Neural crest cell (in vitro differentiated cells): ENCODE measurements at regions not wholly inside any gene's neighbourhood (a gene's known extent, or its start where the extent isn't known, plus 50 kb on each side); places are given as distances from the start of the nearest gene placed in this dataset.

Experiments
- DNase-seq: peaks from one replicate; pipeline ENCODE4 v3.0.0; 2021; ENCODE audit warnings: low read depth, mixed read lengths, low spot score
- H3K27ac Mint-ChIP-seq: one replicate; pipeline ENCODE4 v1.8.0; 2021; ENCODE audit warnings: mild to moderate bottlenecking, mixed read lengths; ENCODE audit not compliant: unreplicated experiment
- H3K27me3 Mint-ChIP-seq: 2 replicates; pipeline ENCODE4 v1.8.0; 2021; ENCODE audit warnings: low read depth, mild to moderate bottlenecking, mixed read lengths
- H3K36me3 Mint-ChIP-seq: 2 replicates; pipeline ENCODE4 v1.8.0; 2021; ENCODE audit warnings: low read depth, mild to moderate bottlenecking, mixed read lengths
- H3K4me1 Mint-ChIP-seq: 2 replicates; pipeline ENCODE4 v1.8.0; 2021; ENCODE audit warnings: mixed read lengths
- H3K4me3 Mint-ChIP-seq: one replicate; pipeline ENCODE4 v1.8.0; 2021; ENCODE audit warnings: mild to moderate bottlenecking, mixed read lengths
- H3K9me3 Mint-ChIP-seq: 2 replicates; pipeline ENCODE4 v1.8.0; 2021; ENCODE audit warnings: mixed read lengths
- TF ChIP-seq, protein P1 (sequence below): fragments of 200-600 bp; sonication (generic); conservative IDR thresholded peaks from 2 replicates; pipeline ENCODE4 v1.5.0; 2021; ENCODE audit warnings: antibody characterized with exemption, mild to moderate bottlenecking

DNA sequence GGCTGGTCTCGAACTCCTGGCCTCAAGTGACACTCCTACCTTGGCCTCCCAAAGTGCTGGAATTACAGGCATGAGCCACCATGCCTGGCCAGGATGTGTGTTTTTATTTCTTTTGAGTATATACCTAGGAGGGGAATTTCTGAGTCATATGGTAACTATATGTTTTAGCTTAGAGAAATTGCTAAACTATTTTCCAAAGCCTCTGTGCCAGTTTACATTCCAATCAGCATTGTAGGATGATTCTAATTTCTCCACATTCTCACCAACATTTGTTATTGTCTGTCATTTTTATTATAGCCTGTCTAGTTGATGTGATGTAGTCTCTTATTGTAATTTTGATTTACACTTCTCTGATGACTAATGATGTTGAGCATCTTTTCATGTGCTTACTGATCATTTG is 1576.0 kb downstream of the RPA4 start:
- no peak overlapping the region for H3K27ac Mint-ChIP-seq
- no peaks in the 10 kb centered on the region for H3K4me1 Mint-ChIP-seq
- peaks cover 2% of the 10 kb centered on the region for H3K9me3 Mint-ChIP-seq
- H3K36me3 Mint-ChIP-seq, result peaks cover 3% of the 10 kb centered on the region
- no peak overlapping the region for H3K4me3 Mint-ChIP-seq
- H3K27me3 Mint-ChIP-seq, result no peaks in the 10 kb centered on the region
- TF ChIP-seq, protein P1, sequence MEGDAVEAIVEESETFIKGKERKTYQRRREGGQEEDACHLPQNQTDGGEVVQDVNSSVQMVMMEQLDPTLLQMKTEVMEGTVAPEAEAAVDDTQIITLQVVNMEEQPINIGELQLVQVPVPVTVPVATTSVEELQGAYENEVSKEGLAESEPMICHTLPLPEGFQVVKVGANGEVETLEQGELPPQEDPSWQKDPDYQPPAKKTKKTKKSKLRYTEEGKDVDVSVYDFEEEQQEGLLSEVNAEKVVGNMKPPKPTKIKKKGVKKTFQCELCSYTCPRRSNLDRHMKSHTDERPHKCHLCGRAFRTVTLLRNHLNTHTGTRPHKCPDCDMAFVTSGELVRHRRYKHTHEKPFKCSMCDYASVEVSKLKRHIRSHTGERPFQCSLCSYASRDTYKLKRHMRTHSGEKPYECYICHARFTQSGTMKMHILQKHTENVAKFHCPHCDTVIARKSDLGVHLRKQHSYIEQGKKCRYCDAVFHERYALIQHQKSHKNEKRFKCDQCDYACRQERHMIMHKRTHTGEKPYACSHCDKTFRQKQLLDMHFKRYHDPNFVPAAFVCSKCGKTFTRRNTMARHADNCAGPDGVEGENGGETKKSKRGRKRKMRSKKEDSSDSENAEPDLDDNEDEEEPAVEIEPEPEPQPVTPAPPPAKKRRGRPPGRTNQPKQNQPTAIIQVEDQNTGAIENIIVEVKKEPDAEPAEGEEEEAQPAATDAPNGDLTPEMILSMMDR, result no peak
- DNase-seq, result no peak

- no peak overlapping the region for H3K4me3 Mint-ChIP-seq
- no peak overlapping the region for H3K27ac Mint-ChIP-seq
- DNase-seq, result no peak
- no peaks in the 10 kb centered on the region for H3K27me3 Mint-ChIP-seq
- H3K9me3 Mint-ChIP-seq, result no peaks in the 10 kb centered on the region
- H3K4me1 Mint-ChIP-seq, result no peaks in the 10 kb centered on the region
- TF ChIP-seq, protein P1, result no peak
- no peaks in the 10 kb centered on the region for H3K36me3 Mint-ChIP-seq
These were observed 1596.9 kb downstream of the RPA4 start for GRCh38 chrX:98480606-98481005.

DNA sequence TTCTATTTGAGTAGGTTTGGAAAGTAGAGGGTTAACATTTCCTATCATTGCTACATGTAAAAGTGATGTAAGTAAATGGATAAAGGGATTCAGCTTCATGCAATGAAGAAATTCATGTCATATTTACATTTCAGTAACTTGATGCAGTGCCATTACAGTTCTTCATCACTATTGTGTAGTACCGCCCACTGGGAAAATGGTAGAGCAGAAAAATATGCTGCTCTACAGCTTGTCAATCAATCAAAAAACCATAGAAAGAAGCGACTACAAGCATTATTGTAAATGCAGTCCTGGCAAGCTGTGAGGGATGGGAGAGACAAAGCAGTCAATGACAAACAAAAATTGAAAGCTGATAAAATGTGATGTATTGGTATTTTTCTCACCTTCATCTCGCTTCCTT is 1597.9 kb downstream of the RPA4 start:
- TF ChIP-seq, protein P1, result no peak
- Mint-ChIP-seq H3K36me3 (no peaks in the 10 kb centered on the region), H3K27ac (no peak overlapping the region), H3K27me3 (no peaks in the 10 kb centered on the region), H3K9me3 (no peaks in the 10 kb centered on the region), H3K4me3 (no peak overlapping the region), H3K4me1 (no peaks in the 10 kb centered on the region)
- no peak for DNase-seq

- peaks cover 4% of the 10 kb centered on the region for H3K9me3 Mint-ChIP-seq
- no peaks in the 10 kb centered on the region for H3K27me3 Mint-ChIP-seq
- no peak for DNase-seq
- no peaks in the 10 kb centered on the region for H3K36me3 Mint-ChIP-seq
- no peaks in the 10 kb centered on the region for H3K4me1 Mint-ChIP-seq
- TF ChIP-seq, protein P1, result no peak
- no peak overlapping the region for H3K4me3 Mint-ChIP-seq
- H3K27ac Mint-ChIP-seq, result no peak overlapping the region
These were observed 1607.0 kb downstream of the RPA4 start for GRCh38 chrX:98490670-98491069.

GRCh38 chrX:98501426-98501825 is 1617.7 kb downstream of the RPA4 start:
- Mint-ChIP-seq H3K27ac (no peak overlapping the region), H3K4me3 (no peak overlapping the region), H3K9me3 (no peaks in the 10 kb centered on the region), H3K36me3 (no peaks in the 10 kb centered on the region), H3K27me3 (no peaks in the 10 kb centered on the region), H3K4me1 (peaks cover 4% of the 10 kb centered on the region)
- TF ChIP-seq, protein P1, result no peak
- DNase-seq, result no peak

GRCh38 chrX:98506907-98507306 is 1623.2 kb downstream of the RPA4 start:
- no peaks in the 10 kb centered on the region for H3K36me3 Mint-ChIP-seq
- H3K27me3 Mint-ChIP-seq, result no peaks in the 10 kb centered on the region
- peaks cover 4% of the 10 kb centered on the region for H3K9me3 Mint-ChIP-seq
- H3K27ac Mint-ChIP-seq, result no peak overlapping the region
- H3K4me3 Mint-ChIP-seq, result no peak overlapping the region
- TF ChIP-seq, protein P1, result no peak
- no peaks in the 10 kb centered on the region for H3K4me1 Mint-ChIP-seq
- no peak for DNase-seq
